Gastrocnemius medialis (tissue), 4 donors: ENCODE measurements at regions not wholly inside any gene's neighbourhood (a gene's known extent, or its start where the extent isn't known, plus 50 kb on each side); places are given as distances from the start of the nearest gene placed in this dataset.

Experiments
- CTCF ChIP-seq, 5 experiments: fragments of 450-650 bp in 3 of 5; fragments of 200-600 bp in 2 of 5; sonication (generic) in 2 of 5; IDR thresholded peaks in 4 of 5; conservative IDR thresholded peaks in 1 of 5; 1 replicate in 4 of 5; 2 replicates in 1 of 5; pipeline ENCODE4 v1.5.1; 2016 to 2019; ENCODE audit warnings: antibody characterized with exemption in 5 of 5, mild to moderate bottlenecking in 3 of 5, moderate library complexity in 3 of 5
- POLR2A ChIP-seq, 2 donors: fragments of 450-650 bp; IDR thresholded peaks; one replicate each; pipeline ENCODE4 v1.6.1; 2017; ENCODE audit warnings: antibody characterized with exemption in 2 of 2, mild to moderate bottlenecking in 2 of 2, moderate library complexity in 2 of 2

- TF ChIP-seq CTCF (IDR thresholded peaks at IDR 0.05 in 4 of 5, conservative IDR thresholded peaks at IDR 0.05 in 1 of 5) (no peak), POLR2A (IDR thresholded peaks at IDR 0.05) (no peak)
Observed at GRCh38 chr20:60123096-60123495, 164.9 kb downstream of the CDH26 start.
